Activated CD4-positive, alpha-beta T cell treated with anti-CD3 and anti-CD28 coated beads, Interleukin-2, amount 10 ng/mL, durations not matched to agents 7 days and 5 days (primary cell): ENCODE measurements at regions not wholly inside any gene's neighbourhood (a gene's known extent, or its start where the extent isn't known, plus 50 kb on each side); places are given as distances from the start of the nearest gene placed in this dataset.

Experiments used
- CTCF ChIA-PET: fragments of 350-600 bp; sonication (Branson Sonifier 250); formaldehyde crosslinking; loops from one replicate; lab custom pipeline; 2021; ENCODE audit warnings: antibody characterized with exemption; lab: Charles Lee
- POLR2A ChIA-PET: fragments of 350-600 bp; sonication (Branson Sonifier 250); formaldehyde crosslinking; loops from one replicate; lab custom pipeline; 2021; ENCODE audit warnings: antibody characterized with exemption; lab: Charles Lee
- DNase-seq: peaks from one replicate; pipeline ENCODE4 v3.0.0-alpha.2; 2020
- H3K27ac Mint-ChIP-seq: one replicate; pipeline ENCODE4 v1.8.0; 2021; ENCODE audit warnings: mild to moderate bottlenecking, moderate library complexity, mixed read lengths
- H3K27me3 Mint-ChIP-seq: one replicate; pipeline ENCODE4 v1.8.0; 2021; ENCODE audit warnings: mixed read lengths
- H3K36me3 Mint-ChIP-seq: one replicate; pipeline ENCODE4 v1.8.0; 2021; ENCODE audit warnings: low read depth, mixed read lengths
- H3K4me1 Mint-ChIP-seq: one replicate; pipeline ENCODE4 v1.8.0; 2021; ENCODE audit warnings: mixed read lengths
- H3K4me3 Mint-ChIP-seq: one replicate; pipeline ENCODE4 v1.8.0; 2021; ENCODE audit warnings: mild to moderate bottlenecking, moderate library complexity, mixed read lengths
- H3K9me3 Mint-ChIP-seq: one replicate; pipeline ENCODE4 v1.8.0; 2021; ENCODE audit warnings: mixed read lengths

DNA sequence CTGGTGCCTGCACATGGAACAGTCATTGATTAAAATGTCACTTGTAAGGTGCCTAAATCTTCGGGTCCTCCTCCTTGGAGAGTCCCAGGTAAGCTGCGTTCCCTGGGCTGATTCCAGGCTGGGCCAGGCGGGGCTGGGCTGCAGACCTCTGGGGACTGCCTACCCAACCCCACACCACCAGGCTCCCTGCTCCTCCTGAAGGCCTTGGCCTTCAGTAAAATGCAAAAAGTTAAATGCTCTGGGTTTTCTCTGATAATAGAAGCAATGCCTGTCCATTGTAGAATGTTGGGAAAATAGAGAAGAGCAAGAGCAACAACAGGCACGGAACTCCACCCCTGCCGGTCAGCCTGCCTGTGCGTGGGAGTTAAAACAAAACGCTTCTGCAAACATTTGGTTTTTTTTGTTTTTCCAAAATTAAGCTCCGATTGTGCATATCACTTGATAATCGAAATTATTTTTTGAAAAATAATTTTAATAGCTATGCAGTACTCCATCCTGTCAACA, 363.9 kb downstream of the SEC14L1 start:
- DNase-seq: no peak
- Mint-ChIP-seq H3K27me3 (no peaks in the 10 kb centered on the region), H3K4me3 (no peak overlapping the region), H3K36me3 (peaks cover 17% of the 10 kb centered on the region), H3K9me3 (no peaks in the 10 kb centered on the region), H3K27ac (no peak overlapping the region), H3K4me1 (peaks cover 3% of the 10 kb centered on the region)
- ChIA-PET POLR2A (no interaction called here), CTCF (interaction anchor here (0.9 to 1.2 kb wide), 2 partner anchors 9 to 77 kb away, joined by 3 read pairs; no protein-coding TSS in a partner anchor)

DNA sequence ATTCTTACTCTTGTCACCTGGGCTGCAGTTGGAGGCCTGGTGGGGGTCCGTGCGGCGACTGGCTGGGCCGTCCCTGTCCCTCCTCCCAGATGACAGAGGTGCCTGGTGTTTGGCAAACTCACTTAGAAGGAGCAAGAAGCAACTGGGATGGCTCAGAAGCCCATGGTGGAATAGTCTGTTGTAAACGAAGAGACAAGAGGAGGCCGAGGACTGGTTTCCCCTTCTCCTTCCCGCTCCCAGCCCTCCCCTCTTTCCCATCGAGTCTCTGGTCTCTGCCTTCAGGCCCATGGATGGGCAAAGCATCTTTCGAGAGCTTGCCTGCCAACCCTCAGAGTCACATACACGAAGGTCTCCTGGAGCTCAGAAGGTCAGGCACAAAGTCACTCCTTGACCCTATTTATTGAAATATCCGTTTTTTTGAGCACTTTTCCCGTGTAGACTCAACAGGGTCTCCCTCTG, 364.4 kb downstream of the SEC14L1 start:
- CTCF ChIA-PET: interaction anchor here (0.6 to 1.7 kb wide), 4 partner anchors 8 to 1494 kb away, joined by 3 to 5 read pairs (median 4); no protein-coding TSS in a partner anchor
- H3K4me1 Mint-ChIP-seq: peaks cover 2% of the 10 kb centered on the region
- no peak for DNase-seq
- POLR2A ChIA-PET: no interaction called here
- H3K27me3 Mint-ChIP-seq: no peaks in the 10 kb centered on the region
- peaks cover 13% of the 10 kb centered on the region for H3K36me3 Mint-ChIP-seq
- H3K4me3 Mint-ChIP-seq: no peak overlapping the region
- no peak overlapping the region for H3K27ac Mint-ChIP-seq
- H3K9me3 Mint-ChIP-seq: no peaks in the 10 kb centered on the region

DNA sequence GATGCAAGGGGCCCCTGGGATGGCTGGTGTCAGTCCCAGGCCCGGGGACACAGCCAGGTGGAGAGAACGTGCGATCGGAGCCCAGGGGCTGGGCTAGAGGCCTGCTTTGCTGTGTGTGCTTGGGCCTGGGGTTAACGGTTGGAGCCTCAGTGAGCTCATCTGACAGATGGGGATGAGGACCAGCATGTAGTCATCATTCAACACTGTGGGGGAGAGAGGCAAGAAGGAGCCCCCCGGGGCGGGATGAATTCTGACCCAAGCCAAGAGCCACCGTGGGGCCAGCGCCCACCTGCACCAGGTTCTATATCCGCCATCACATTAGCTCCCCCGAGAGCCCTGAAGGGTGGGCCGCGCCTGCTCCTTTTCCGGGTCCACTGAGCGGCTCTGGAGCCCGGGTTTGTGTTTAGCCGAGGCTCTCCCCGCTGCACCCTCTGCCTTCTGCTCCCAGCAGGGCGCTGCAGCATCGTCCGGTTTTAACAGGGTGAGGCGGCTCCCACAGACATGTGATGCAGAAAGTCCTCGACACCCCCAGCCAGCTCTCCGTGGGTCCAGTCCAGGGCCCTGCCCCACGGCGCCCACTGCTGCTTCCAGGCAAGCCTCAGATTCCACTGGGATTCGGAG, 365.7 kb downstream of the SEC14L1 start:
- H3K27me3 Mint-ChIP-seq: no peaks in the 10 kb centered on the region

DNA sequence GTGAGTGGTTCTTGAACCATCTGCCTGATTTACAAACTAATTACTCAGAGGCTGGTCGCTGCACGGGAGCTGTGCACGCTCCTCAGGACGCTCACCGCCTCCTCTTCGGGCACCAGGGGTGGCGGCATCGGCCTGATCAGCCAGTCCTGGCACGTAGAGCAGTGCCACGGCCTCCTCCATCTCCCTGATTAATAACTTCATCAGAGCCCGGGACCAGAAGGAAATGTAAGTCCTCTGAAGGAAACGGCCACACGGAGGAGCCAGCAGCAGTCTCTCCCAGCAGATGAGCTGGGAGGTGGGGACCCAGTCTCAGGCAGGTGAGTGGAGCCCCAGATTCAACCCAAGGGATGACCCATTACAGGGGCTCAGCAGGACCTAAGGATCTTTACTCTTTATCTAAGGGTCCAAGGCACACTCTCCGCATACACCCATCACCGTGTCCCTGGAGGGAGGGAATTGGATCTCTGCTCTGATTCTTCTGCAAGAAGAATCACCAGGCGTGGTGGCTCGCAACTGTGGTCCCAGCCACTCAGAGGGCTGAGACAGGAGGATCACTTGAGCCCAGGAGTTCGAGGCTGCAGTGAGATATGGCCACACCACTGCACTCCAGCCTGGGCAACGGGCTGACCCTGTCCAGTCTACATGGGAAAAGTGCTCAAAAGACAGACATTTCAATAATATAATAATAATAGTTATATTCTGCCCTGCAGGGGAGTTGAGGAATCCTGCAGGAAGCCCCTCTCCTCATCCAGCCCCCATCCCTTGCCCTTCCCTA, 366.5 kb downstream of the SEC14L1 start:
- POLR2A ChIA-PET: no interaction called here
- H3K4me3 Mint-ChIP-seq: no peak overlapping the region
- peak overlapping the region; percentile 14 for H3K27ac Mint-ChIP-seq
- CTCF ChIA-PET: interaction anchor here (1.7 to 2.5 kb wide), 2 partner anchors 10 to 12 kb away, joined by 5 to 9 read pairs; no protein-coding TSS in a partner anchor
- H3K4me1 Mint-ChIP-seq: peaks cover 3% of the 10 kb centered on the region
- peaks cover 9% of the 10 kb centered on the region for H3K9me3 Mint-ChIP-seq
- DNase-seq: no peak
- no peaks in the 10 kb centered on the region for H3K27me3 Mint-ChIP-seq
- peaks cover 12% of the 10 kb centered on the region for H3K36me3 Mint-ChIP-seq

More for the DNA sequence above, 365.7 kb downstream of the SEC14L1 start:
- POLR2A ChIA-PET: no interaction called here
- H3K4me1 Mint-ChIP-seq: no peaks in the 10 kb centered on the region
- CTCF ChIA-PET: interaction anchor here (1.7 to 2.5 kb wide), 2 partner anchors 9 to 12 kb away, joined by 5 to 9 read pairs; no protein-coding TSS in a partner anchor
- DNase-seq: no peak
- peaks cover 11% of the 10 kb centered on the region for H3K36me3 Mint-ChIP-seq
- no peak overlapping the region for H3K4me3 Mint-ChIP-seq
- no peak overlapping the region for H3K27ac Mint-ChIP-seq
- peaks cover 4% of the 10 kb centered on the region for H3K9me3 Mint-ChIP-seq

DNA sequence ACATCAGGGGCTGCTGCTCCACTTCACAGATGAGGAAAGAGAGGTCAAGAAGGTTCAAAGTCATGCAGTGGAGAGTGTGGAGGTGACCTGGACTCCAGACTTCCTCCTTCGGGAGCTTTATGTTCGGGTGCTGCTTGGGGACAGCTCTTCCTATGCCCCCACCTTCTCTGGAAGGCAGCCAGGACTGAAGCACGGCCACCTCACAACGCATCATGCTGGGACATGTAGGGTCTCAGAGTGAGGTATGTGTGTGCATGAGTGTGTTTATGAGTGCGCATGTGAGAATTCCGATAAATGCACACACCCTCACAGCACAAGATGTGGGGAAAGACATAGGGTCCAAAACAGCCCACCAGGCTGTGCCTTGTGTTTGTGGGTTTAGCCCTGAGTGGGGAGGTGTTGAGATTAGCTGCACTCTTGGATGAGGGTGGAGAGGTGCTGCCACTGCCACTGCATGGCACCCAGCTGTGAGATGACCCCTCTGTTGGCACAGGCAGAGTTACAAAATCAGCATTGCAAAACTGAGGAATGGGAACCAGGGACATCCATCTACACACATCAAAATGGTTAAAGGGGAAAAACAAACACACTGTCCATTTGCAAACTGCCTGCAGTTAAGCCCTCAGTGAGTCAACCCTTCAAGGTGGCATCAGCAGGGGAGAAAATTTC, 367.4 kb downstream of the SEC14L1 start:
- ChIA-PET CTCF (interaction anchor here (0.5 to 2.5 kb wide), 2 partner anchors 13 to 79 kb away, joined by 3 to 9 read pairs; no protein-coding TSS in a partner anchor), POLR2A (no interaction called here)
- no peak overlapping the region for H3K27ac Mint-ChIP-seq
- peaks cover 9% of the 10 kb centered on the region for H3K9me3 Mint-ChIP-seq
- DNase-seq: no peak
- H3K4me3 Mint-ChIP-seq: no peak overlapping the region
- peaks cover 14% of the 10 kb centered on the region for H3K36me3 Mint-ChIP-seq
- H3K4me1 Mint-ChIP-seq: peaks cover 3% of the 10 kb centered on the region
- H3K27me3 Mint-ChIP-seq: no peaks in the 10 kb centered on the region

DNA sequence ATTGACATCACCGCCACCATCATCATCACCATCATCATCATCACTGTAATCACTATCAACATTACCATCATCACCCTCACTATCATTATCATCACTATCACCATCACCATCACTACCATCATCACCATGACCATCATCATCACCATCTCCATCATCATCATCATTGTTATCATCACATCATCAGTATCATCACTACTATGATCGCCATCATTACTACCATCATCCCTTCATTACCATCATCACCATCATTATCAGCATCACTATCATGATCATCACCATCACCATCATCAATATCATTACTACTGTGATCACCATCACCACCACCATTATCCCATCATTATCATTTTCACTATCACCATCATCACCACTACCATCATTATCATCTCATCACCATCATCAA, 368.3 kb downstream of the SEC14L1 start:
- POLR2A ChIA-PET: no interaction called here
- no peaks in the 10 kb centered on the region for H3K27me3 Mint-ChIP-seq
- no peak overlapping the region for H3K27ac Mint-ChIP-seq
- CTCF ChIA-PET: no interaction called here
- no peak overlapping the region for H3K4me3 Mint-ChIP-seq
- no peak for DNase-seq
- H3K9me3 Mint-ChIP-seq: peaks cover 9% of the 10 kb centered on the region
- H3K4me1 Mint-ChIP-seq: peaks cover 3% of the 10 kb centered on the region
- peaks cover 14% of the 10 kb centered on the region for H3K36me3 Mint-ChIP-seq

DNA sequence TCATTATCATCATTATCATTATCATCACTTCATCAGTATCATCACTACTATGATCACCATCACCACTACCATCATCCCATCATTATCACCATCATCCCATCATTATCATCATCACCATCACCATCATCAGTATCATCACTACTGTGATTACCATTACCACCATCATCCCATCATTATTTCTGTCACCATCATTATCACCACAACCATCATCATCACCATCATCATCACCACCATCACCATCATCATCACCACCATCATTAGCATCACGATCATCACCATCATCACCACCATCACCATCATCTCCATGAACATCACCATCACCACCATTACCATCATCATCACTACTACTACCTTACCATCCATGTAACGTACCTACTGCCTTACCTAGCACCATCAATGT, 368.8 kb downstream of the SEC14L1 start:
- POLR2A ChIA-PET: no interaction called here
- Mint-ChIP-seq H3K9me3 (peaks cover 9% of the 10 kb centered on the region), H3K27ac (no peak overlapping the region), H3K27me3 (no peaks in the 10 kb centered on the region), H3K36me3 (peaks cover 14% of the 10 kb centered on the region), H3K4me1 (peaks cover 3% of the 10 kb centered on the region), H3K4me3 (no peak overlapping the region)
- no peak for DNase-seq
- CTCF ChIA-PET: no interaction called here

DNA sequence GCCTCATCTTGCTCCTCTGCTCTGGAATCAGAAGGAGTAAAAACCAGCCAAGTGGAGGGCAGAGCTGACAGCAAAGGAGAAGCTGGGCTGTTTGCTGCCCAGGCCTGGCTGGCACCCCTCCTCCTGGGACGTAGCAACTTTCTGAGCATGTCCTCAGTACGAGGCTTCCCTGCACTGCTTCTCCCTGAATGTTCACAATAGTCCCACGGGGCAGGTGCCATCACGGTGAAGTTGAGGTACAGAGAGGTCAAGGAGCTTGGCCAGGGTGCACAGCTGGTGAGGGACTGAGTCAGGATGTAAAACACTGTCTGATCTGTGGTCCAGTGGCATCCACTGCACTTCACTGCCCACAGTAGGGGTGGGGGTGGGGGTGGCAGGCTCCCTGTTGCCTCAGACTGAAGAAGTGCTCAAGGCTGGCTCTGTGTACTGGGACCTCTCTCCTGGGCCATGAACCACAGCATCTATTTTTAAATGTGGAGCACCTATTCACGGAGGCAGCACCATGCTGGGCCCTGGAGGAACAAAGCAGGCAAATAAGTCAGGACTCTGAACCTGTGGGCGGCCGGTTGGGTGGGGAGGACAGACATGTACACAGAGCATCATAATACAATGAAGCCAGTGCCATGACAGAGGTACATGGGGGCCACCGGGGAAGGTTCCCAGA, 369.5 kb downstream of the SEC14L1 start:
- POLR2A ChIA-PET: no interaction called here
- H3K27me3 Mint-ChIP-seq: no peaks in the 10 kb centered on the region

DNA sequence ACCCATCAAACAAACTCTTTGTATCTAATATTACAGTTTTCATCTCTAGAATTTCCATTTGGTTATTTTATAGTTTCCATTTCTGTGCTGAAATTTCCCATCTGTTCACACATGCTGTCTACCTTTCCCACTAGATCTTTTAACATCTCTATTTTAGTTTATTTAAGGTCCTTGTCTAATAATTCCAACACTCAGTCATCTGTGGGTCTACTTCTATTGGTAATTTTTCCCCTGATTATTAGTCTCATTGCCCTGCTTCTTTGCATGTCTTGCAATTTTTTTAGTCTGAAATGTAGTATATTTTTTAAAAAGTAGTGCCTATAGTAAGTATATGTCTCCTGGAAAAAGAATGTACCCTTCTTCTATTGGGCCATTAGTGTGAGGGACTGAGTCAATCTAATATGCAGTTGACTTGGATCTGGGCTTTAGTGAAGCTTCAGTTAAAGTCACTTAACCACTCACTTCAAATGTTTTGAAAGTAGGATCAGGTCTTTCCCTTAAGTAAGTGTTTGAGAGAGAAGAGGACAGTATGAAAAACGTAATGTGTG, 370.8 kb downstream of the SEC14L1 start:
- POLR2A ChIA-PET: no interaction called here
- no peak overlapping the region for H3K4me3 Mint-ChIP-seq
- no peak overlapping the region for H3K27ac Mint-ChIP-seq
- peaks cover 3% of the 10 kb centered on the region for H3K4me1 Mint-ChIP-seq
- no peaks in the 10 kb centered on the region for H3K27me3 Mint-ChIP-seq
- DNase-seq: no peak
- H3K36me3 Mint-ChIP-seq: peaks cover 14% of the 10 kb centered on the region
- peaks cover 9% of the 10 kb centered on the region for H3K9me3 Mint-ChIP-seq
- CTCF ChIA-PET: interaction anchor here (0.6 kb wide), 1 partner anchor 33 kb away, joined by 4 read pairs; no protein-coding TSS in a partner anchor

More for the DNA sequence above, 369.5 kb downstream of the SEC14L1 start:
- H3K27ac Mint-ChIP-seq: no peak overlapping the region
- no peak overlapping the region for H3K4me3 Mint-ChIP-seq
- H3K36me3 Mint-ChIP-seq: peaks cover 14% of the 10 kb centered on the region
- peaks cover 9% of the 10 kb centered on the region for H3K9me3 Mint-ChIP-seq
- CTCF ChIA-PET: interaction anchor here (0.6 kb wide), 1 partner anchor 186 kb away, joined by 3 read pairs; no protein-coding TSS in a partner anchor
- DNase-seq: no peak
- H3K4me1 Mint-ChIP-seq: peaks cover 3% of the 10 kb centered on the region

DNA sequence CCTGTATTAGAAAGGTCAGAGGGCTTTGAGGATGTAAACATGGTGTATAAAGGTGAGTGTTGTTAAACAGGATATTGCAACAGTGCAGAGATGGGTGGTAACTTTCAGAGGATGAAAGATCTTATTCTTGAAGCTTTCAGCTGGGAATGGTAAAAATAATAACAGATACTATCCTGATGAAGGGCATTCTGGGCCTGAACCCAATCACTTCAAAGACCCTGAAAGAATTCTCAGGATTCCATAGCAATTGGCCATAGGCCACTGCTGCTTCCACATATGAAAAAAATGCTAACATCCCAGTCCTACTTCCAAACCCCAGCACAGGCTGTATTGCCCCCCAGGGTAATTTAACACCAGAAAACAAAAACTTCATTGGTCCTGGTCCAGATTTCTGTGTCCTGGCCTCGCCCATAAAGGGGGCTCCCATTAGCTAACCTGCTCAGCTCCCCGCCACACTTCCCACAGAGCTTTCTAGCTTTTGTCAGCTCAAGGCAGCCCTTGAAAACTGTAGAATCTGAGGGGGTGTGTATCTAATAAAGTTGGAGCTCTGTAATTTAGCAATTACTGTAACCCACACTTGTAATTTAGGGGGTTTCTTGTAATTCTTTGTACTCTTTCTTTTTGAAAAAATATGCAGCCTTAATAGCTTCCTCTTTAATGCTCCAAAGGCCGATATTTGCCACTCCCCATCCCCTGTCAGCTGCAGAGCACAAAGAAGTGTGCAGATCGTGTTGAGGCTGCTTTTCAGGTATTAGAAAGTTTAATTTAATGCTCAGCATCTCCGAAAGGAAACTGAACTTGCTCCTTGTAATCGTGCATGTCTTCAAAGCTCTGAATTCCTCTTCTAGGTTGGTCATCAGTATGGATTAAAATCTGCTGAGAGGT, 371.5 kb downstream of the SEC14L1 start:
- Mint-ChIP-seq H3K4me3 (no peak overlapping the region), H3K36me3 (peaks cover 14% of the 10 kb centered on the region), H3K9me3 (peaks cover 9% of the 10 kb centered on the region), H3K27ac (no peak overlapping the region), H3K4me1 (peaks cover 3% of the 10 kb centered on the region), H3K27me3 (no peaks in the 10 kb centered on the region)
- no peak for DNase-seq
- ChIA-PET CTCF (interaction anchor here (0.6 to 1.6 kb wide), 4 partner anchors 10 to 82 kb away, joined by 3 to 6 read pairs (median 4); no protein-coding TSS in a partner anchor), POLR2A (no interaction called here)

DNA sequence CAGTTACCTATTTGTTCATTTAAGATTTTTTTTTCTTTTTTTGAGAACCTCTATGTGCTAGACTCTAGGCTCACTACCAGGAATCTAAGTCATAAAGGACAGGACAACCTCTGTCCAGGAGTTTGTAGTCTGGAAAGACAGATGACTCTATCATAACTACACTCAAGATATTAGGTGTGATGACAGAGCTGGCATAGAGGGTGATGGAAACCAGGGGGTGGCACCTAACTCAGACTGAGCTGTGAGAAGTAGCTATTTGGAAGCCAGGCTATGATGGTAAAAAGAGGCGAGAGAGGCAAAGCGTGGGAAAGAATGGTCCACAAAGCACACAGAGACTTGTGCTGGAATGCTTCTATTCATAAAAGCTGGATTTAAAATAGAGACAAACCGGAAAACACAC, 372.3 kb downstream of the SEC14L1 start:
- CTCF ChIA-PET: interaction anchor here (1.4 to 1.6 kb wide), 2 partner anchors 9 to 83 kb away, joined by 3 to 6 read pairs; no protein-coding TSS in a partner anchor
- peaks cover 14% of the 10 kb centered on the region for H3K36me3 Mint-ChIP-seq
- no peak for DNase-seq
- H3K4me1 Mint-ChIP-seq: peaks cover 3% of the 10 kb centered on the region
- H3K27ac Mint-ChIP-seq: no peak overlapping the region
- H3K9me3 Mint-ChIP-seq: peaks cover 9% of the 10 kb centered on the region
- H3K27me3 Mint-ChIP-seq: no peaks in the 10 kb centered on the region
- POLR2A ChIA-PET: no interaction called here
- no peak overlapping the region for H3K4me3 Mint-ChIP-seq
